GM18907 (cell line): ENCODE measurements at regions not wholly inside any gene's neighbourhood (a gene's known extent, or its start where the extent isn't known, plus 50 kb on each side); places are given as distances from the start of the nearest gene placed in this dataset.
"Not testable (repeated sequence)": the region's sequence is repeated elsewhere in the genome, so short reads cannot be mapped to it uniquely, and the experiment has no call there.

ENCODE experiments used
- ATAC-seq: cut with Tn5 transposase; IDR thresholded peaks from one replicate; pipeline ENCODE4 v1.9.1; 2021; ENCODE audit warnings: mild to moderate bottlenecking, moderate library complexity; ENCODE audit not compliant: unreplicated experiment

DNA sequence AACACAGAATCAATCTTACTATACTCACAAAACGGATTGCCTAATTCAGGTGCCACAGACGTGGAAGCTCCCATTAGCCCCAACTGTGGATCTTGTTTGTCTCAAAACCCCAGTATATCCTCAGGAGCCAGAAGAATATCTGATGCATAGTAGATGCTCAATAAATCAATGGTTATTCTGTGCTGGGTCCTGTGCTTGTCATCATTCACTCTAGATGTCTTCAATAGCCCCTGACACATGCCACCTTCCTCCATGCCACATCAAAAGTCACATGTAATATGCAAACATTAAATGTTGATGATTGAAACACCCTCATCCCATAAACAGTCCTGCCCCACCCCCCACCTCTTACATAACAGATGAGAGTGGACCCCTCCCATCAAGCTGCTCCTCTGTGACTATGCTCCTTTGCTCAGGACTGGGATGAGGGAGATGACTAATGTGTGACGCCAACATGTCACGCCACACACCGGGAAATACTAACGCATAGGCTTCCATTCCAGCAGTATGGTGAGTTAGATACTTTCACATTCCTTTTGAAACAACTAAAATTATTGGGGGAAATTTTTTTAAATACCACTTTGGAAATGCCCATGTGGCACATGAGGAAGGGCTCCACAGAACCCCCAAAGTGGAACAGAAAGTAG is 267.6 kb upstream of the SDK2 start:
- no peak for ATAC-seq

DNA sequence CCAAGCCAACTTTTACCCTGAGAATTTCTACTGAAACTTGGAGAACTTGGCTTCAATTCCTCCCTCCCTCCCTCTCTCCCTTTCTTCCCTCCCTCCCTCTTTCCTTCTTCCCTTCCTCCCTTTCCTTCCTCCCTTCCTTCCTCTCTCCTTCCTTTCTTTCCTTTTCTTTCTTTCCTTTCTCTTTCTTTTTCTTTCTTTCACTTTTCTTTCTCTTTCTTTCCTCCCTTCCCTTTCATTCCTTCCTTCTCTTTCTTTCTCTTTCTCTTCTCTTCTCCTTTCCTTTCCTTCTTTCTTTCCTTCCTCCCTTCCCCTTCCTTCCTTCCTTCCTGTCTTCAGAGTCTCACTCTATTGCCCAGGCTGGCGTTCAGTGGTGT is 268.1 kb upstream of the SDK2 start:
- ATAC-seq: no peak

- no peak for ATAC-seq
These were observed 270.5 kb upstream of the SDK2 start for GRCh38 chr17:73914536-73915274.

DNA sequence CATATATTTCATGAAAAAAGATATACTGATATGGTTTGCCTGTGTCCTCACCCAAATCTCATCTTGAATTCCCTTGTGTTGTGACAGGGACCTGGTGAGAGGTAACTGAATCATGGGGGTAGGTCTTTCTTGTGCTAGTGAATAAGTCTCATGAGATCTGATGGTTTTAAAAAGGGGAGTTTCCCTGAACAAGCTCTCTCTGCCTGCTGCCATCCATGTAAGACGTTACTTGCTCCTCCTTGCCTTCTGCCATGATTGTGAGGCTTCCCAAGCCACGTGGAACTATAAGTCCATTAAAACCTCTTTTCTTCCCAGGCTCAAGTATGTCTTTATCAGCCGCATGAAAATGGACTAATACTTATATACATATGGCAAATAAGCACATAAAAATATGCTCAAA is 274.8 kb upstream of the SDK2 start:
- not testable (repeated sequence) for ATAC-seq

DNA sequence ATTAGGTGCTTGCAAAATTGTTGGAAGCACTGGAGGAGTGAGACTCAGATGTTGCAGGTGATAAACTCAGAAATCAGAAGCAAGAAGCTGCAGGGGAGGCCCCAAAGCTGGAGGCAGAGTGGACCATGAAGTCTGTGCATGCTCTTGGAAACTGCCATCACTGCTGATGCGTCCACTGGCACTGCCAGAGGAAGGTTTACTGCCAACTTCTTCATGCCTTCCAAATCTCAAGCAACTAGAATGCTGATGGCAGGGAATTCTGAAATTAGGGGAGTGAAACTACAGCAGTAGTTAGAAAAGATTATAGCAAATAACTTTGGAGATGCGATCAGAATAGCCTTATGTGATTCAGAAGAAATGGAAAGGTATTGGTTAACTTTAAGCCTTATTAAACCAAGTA is 277.1 kb upstream of the SDK2 start:
- no peak for ATAC-seq

- ATAC-seq: no peak
These were observed 279.2 kb upstream of the RPL38 start for GRCh38 chr17:73924114-73924908.

- no peak for ATAC-seq
These were observed 278.6 kb upstream of the RPL38 start for GRCh38 chr17:73924909-73925186.

- no peak for ATAC-seq
These were observed 273.5 kb upstream of the RPL38 start for GRCh38 chr17:73929860-73930430.

- no peak for ATAC-seq
These were observed 271.2 kb upstream of the RPL38 start for GRCh38 chr17:73932216-73932749.

GRCh38 chr17:73933164-73933766 is 270.2 kb upstream of the RPL38 start:
- no peak for ATAC-seq

DNA sequence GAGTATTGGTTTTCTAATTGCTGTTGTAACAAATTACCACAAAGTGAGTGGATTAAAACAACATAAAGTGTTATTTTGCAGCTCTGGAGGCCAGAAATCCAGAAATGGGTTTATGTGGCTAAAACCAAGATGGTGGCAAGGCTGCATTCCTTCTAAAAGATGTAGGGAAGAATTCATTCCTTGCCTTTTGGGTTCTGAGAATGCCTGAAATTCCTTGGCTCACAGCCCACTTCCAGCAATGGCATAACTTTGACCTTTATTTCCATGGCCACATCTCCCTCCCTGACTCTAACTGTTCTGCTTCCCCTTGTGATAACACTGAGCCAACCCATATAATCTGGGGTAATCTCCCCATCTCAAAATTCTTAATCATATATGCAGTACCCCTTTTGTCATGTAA is 269.6 kb upstream of the RPL38 start:
- no peak for ATAC-seq

- no peak for ATAC-seq
These were observed 268.8 kb upstream of the RPL38 start for GRCh38 chr17:73934696-73935095.

- no peak for ATAC-seq
These were observed 266.4 kb upstream of the RPL38 start for GRCh38 chr17:73936908-73937627.

- ATAC-seq: no peak
These were observed 264.8 kb upstream of the RPL38 start for GRCh38 chr17:73938706-73939105.

DNA sequence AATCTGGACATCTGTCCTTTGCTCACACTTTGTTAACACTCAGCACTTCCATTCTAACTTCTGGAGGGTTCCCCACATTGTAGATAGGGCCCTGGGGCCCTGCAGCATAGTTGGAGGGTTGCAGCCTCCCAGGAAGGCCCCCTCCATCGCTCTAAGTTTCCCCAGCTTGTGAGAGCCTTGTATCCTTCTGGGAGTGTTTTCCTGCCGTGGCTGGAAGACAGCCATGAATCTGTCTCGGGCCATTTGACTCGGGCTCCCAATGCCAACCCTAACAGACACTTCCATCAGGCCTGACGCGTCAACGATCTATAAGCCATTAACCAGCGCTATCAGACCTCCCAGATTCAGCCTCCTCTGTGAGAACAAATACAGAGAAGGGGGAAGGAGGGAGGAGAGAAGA is 263.7 kb upstream of the RPL38 start:
- no peak for ATAC-seq

- ATAC-seq: no peak
These were observed 263.0 kb upstream of the RPL38 start for GRCh38 chr17:73940511-73940910.

- ATAC-seq: no peak
These were observed 261.5 kb upstream of the RPL38 start for GRCh38 chr17:73941919-73942530.

DNA sequence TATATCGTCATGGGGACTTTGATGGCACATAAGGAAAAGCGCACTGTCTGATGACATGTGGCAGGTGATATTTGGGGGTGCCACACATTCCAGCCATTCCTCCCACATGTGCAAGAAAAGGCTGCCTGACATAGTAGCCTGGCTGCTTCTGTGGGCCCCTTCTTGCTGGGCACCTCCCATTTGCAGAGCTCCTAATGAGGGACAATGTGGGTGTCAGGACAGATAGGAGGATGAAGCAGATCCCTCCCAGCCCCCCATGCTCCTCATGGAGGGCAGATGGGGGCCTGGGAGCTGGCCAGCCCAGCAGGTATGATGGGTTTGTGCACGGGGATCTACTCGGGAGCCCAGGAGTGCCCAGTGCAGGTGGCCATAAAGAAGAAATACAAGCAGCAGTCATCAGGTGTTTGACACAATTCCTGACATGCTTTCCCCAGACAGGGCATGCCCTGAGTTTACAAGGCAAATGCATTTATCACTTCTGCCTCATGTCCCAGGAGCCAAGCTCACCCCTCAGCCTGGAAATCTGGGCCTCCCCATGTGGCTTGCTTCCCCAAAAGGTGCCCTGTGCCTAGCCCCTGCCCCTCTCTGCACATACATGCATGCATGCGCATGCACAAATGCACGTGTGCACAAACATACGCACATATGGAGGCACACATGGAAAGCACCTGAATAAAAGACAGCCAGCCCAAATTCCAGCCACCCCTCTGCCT is 260.6 kb upstream of the RPL38 start:
- ATAC-seq: no peak

GRCh38 chr17:73943416-73944110 is 259.9 kb upstream of the RPL38 start:
- ATAC-seq: no peak
